CD1c-positive myeloid dendritic cell (primary cell): ENCODE measurements at regions not wholly inside any gene's neighbourhood (a gene's known extent, or its start where the extent isn't known, plus 50 kb on each side); places are given as distances from the start of the nearest gene placed in this dataset.

ENCODE experiments used
- DNase-seq: peaks from one replicate; pipeline ENCODE4 v3.0.0-alpha.2; 2016; ENCODE audit errors: extremely low spot score

GRCh38 chr5:175243441-175243840, 200.5 kb downstream of the DRD1 start:
- no peak for DNase-seq

- DNase-seq: no peak
These were observed 201.8 kb downstream of the DRD1 start for GRCh38 chr5:175242207-175242606.

GRCh38 chr5:175238326-175238725, 205.7 kb downstream of the DRD1 start:
- no peak for DNase-seq

GRCh38 chr5:175236176-175236575, 207.8 kb downstream of the DRD1 start:
- DNase-seq: no peak

- DNase-seq: no peak
These were observed 208.6 kb downstream of the DRD1 start for GRCh38 chr5:175235251-175235960.

- DNase-seq: no peak
These were observed 213.7 kb downstream of the DRD1 start for GRCh38 chr5:175230299-175230698.

- no peak for DNase-seq
These were observed 217.5 kb downstream of the DRD1 start for GRCh38 chr5:175226506-175226905.

GRCh38 chr5:175223291-175223690, 220.7 kb downstream of the DRD1 start:
- DNase-seq: no peak

- no peak for DNase-seq
These were observed 221.4 kb downstream of the DRD1 start for GRCh38 chr5:175222621-175223020.

GRCh38 chr5:175220549-175220948, 223.4 kb downstream of the DRD1 start:
- no peak for DNase-seq

GRCh38 chr5:175219366-175219765, 224.6 kb downstream of the DRD1 start:
- no peak for DNase-seq

- DNase-seq: no peak
These were observed 227.0 kb downstream of the DRD1 start for GRCh38 chr5:175216991-175217390.

GRCh38 chr5:175215906-175216305, 228.1 kb downstream of the DRD1 start:
- DNase-seq: no peak

- no peak for DNase-seq
These were observed 229.8 kb downstream of the DRD1 start for GRCh38 chr5:175214152-175214551.

GRCh38 chr5:175211956-175212756, 231.8 kb downstream of the DRD1 start:
- DNase-seq: no peak

- no peak for DNase-seq
These were observed 236.5 kb downstream of the DRD1 start for GRCh38 chr5:175207321-175208040.

- DNase-seq: no peak
These were observed 237.3 kb downstream of the DRD1 start for GRCh38 chr5:175206669-175207068.

- no peak for DNase-seq
These were observed 241.4 kb downstream of the DRD1 start for GRCh38 chr5:175202463-175203068.

- DNase-seq: no peak
These were observed 242.6 kb downstream of the DRD1 start for GRCh38 chr5:175201393-175201792.

GRCh38 chr5:175195698-175196656, 248.0 kb downstream of the DRD1 start:
- no peak for DNase-seq

GRCh38 chr5:175181331-175181730, 262.7 kb downstream of the DRD1 start:
- DNase-seq: no peak
